ENCODE measurements at regions not wholly inside any gene's neighbourhood (a gene's known extent, or its start where the extent isn't known, plus 50 kb on each side); places are given as distances from the start of the nearest gene placed in this dataset.

- TF ChIP-seq TAF1 (IDR thresholded peaks at IDR 0.05; ENCODE audit: low read depth) (no peak), POLR2AphosphoS5 (IDR thresholded peaks at IDR 0.05) (no peak), EZH2 (IDR thresholded peaks at IDR 0.05; ENCODE audit: borderline replicate concordance, insufficient read depth, low read length, poor library complexity, severe bottlenecking) (no peak), EP300 (conservative IDR thresholded peaks at IDR 0.05; ENCODE audit: poor library complexity, severe bottlenecking) (no peak), MXI1 (conservative IDR thresholded peaks at IDR 0.05; ENCODE audit: poor library complexity, severe bottlenecking) (no peak)
- TF ChIP-seq, protein P1, sequence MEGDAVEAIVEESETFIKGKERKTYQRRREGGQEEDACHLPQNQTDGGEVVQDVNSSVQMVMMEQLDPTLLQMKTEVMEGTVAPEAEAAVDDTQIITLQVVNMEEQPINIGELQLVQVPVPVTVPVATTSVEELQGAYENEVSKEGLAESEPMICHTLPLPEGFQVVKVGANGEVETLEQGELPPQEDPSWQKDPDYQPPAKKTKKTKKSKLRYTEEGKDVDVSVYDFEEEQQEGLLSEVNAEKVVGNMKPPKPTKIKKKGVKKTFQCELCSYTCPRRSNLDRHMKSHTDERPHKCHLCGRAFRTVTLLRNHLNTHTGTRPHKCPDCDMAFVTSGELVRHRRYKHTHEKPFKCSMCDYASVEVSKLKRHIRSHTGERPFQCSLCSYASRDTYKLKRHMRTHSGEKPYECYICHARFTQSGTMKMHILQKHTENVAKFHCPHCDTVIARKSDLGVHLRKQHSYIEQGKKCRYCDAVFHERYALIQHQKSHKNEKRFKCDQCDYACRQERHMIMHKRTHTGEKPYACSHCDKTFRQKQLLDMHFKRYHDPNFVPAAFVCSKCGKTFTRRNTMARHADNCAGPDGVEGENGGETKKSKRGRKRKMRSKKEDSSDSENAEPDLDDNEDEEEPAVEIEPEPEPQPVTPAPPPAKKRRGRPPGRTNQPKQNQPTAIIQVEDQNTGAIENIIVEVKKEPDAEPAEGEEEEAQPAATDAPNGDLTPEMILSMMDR (IDR thresholded peaks at IDR 0.05; ENCODE audit: poor library complexity, severe bottlenecking) = no peak
Measured at GRCh38 chr2:234376229-234376628, 120.7 kb downstream of the ARL4C start.
